ENCODE measurements at regions not wholly inside any gene's neighbourhood (a gene's known extent, or its start where the extent isn't known, plus 50 kb on each side); places are given as distances from the start of the nearest gene placed in this dataset.

GRCh38 chr2:38213619-38214167, 137.7 kb upstream of the CYP1B1 start (continued):
- TF ChIP-seq ZNF462 (CRISPR knock-in tag; IDR thresholded peaks at IDR 0.05) (no peak), CTCF (conservative IDR thresholded peaks at IDR 0.05; ENCODE audit: low read depth in 2 of 2) (no peak), NANOG (IDR thresholded peaks at IDR 0.05; ENCODE audit: borderline replicate concordance) (no peak), CREB1 (CRISPR knock-in tag; IDR thresholded peaks at IDR 0.05; ENCODE audit: low read depth) (no peak), POLR2AphosphoS5 (IDR thresholded peaks at IDR 0.05; ENCODE audit: low read depth) (no peak)

GRCh38 chr2:38212312-38212711, 136.4 kb upstream of the CYP1B1 start:
- DNase-seq (ENCODE audit: low spot score) (no peak), ATAC-seq (no peak)
- Mint-ChIP-seq H3K4me3 (no peak overlapping the region), H3K4me1 (peaks cover 3% of the 10 kb centered on the region), H3K36me3 (ENCODE audit: low read depth) (no peaks in the 10 kb centered on the region), H3K27ac (no peak overlapping the region), H3K27me3 (ENCODE audit: insufficient read depth, low read depth, poor library complexity) (peaks cover 1% of the 10 kb centered on the region), H3K9me3 (no peaks in the 10 kb centered on the region; the same call in 2 of the 3 replicates)
- no peaks in the 10 kb centered on the region for H4K20me1 ChIP-seq (replicated peaks; ENCODE audit: insufficient read depth)
- no peak overlapping the region for H2AFZ ChIP-seq
- no peak overlapping the region for H3K4me3 ChIP-seq
- TF ChIP-seq CREB1 (CRISPR knock-in tag; IDR thresholded peaks at IDR 0.05; ENCODE audit: low read depth) (no peak), EZH2phosphoT487 (IDR thresholded peaks at IDR 0.05; ENCODE audit: unreplicated experiment) (no peak), POLR2AphosphoS5 (IDR thresholded peaks at IDR 0.05; ENCODE audit: low read depth) (no peak), ZNF331 (CRISPR knock-in tag; IDR thresholded peaks at IDR 0.05; ENCODE audit: low read depth) (no peak), NANOG (IDR thresholded peaks at IDR 0.05; ENCODE audit: borderline replicate concordance) (no peak), STAT1 (IDR thresholded peaks at IDR 0.05; ENCODE audit: unreplicated experiment) (no peak), JUNB (IDR thresholded peaks at IDR 0.05; ENCODE audit: unreplicated experiment) (no peak), ETS1 (IDR thresholded peaks at IDR 0.05) (no peak)
- H3K27me3 ChIP-seq (ENCODE audit: insufficient read depth) = no peaks in the 10 kb centered on the region
- H3K9me2 ChIP-seq (ENCODE audit: insufficient read depth) = peaks cover 8% of the 10 kb centered on the region
- no peaks in the 10 kb centered on the region for H3K79me2 ChIP-seq (replicated peaks; ENCODE audit: insufficient read depth)
- H3K36me3 ChIP-seq (ENCODE audit: insufficient read depth) = no peaks in the 10 kb centered on the region
- no peak overlapping the region for H3K27ac ChIP-seq (ENCODE audit: low read depth)
- no peaks in the 10 kb centered on the region; the same call in 1 of the 2 replicates for H3K4me1 ChIP-seq (ENCODE audit: insufficient read depth)
- H3F3A ChIP-seq (replicated peaks; ENCODE audit: low read depth) = no peaks in the 10 kb centered on the region
- no peak overlapping the region for H3K4me2 ChIP-seq

All from GM23338 (cell line).